GM12878 (cell line): ENCODE measurements at regions not wholly inside any gene's neighbourhood (a gene's known extent, or its start where the extent isn't known, plus 50 kb on each side); places are given as distances from the start of the nearest gene placed in this dataset.

ENCODE experiments used
- ATF7 ChIP-seq: fragments of 450-650 bp; IDR thresholded peaks from 2 replicates; pipeline ENCODE4 v1.6.1; 2016; ENCODE audit warnings: low read depth, mild to moderate bottlenecking
- FOXM1 ChIP-seq: IDR thresholded peaks from 2 replicates; pipeline ENCODE4 v1.6.1; 2012; ENCODE audit warnings: low read depth, mild to moderate bottlenecking, inconsistent platforms, low read length, moderate library complexity
- MXI1 ChIP-seq: fragments of 150-350 bp; IDR thresholded peaks from 2 replicates; pipeline ENCODE4 v1.6.1; 2011; ENCODE audit warnings: low read depth, mild to moderate bottlenecking, inconsistent platforms, low read length, improper control_type of control experiment
- MYB ChIP-seq: fragments of 150-350 bp; IDR thresholded peaks from 2 replicates; pipeline ENCODE4 v1.6.1; 2014; ENCODE audit warnings: mild to moderate bottlenecking, low read depth, low read length, borderline replicate concordance
- POLR2A ChIP-seq: IDR thresholded peaks from 2 replicates; pipeline ENCODE4 v1.6.1; 2011; ENCODE audit warnings: low read depth, mild to moderate bottlenecking, low read length
- USF2 ChIP-seq: IDR thresholded peaks from 2 replicates; pipeline ENCODE4 v1.6.1; 2011; ENCODE audit warnings: low read depth, low read length, improper control_type of control experiment, borderline replicate concordance
- TF ChIP-seq, protein P1 (sequence below), 3 experiments: IDR thresholded peaks in 2 of 3; conservative IDR thresholded peaks in 1 of 3; 2 replicates each; pipeline ENCODE4 v1.5.1; 2011; ENCODE audit warnings: low read depth in 3 of 3, low read length in 3 of 3, mild to moderate bottlenecking in 3 of 3, control low read depth in 2 of 3, moderate library complexity in 2 of 3, inconsistent platforms in 1 of 3, mixed read lengths in 1 of 3; ENCODE audit not compliant: control insufficient read depth in 2 of 3, insufficient read depth in 1 of 3; ENCODE audit errors: extremely low read depth in 1 of 3
- TF ChIP-seq, protein P2 (sequence below): IDR thresholded peaks from 2 replicates; pipeline ENCODE4 v1.6.1; 2011; ENCODE audit warnings: borderline replicate concordance, low read depth, mild to moderate bottlenecking, moderate library complexity, low read length; ENCODE audit not compliant: insufficient read depth, poor library complexity, severe bottlenecking

DNA sequence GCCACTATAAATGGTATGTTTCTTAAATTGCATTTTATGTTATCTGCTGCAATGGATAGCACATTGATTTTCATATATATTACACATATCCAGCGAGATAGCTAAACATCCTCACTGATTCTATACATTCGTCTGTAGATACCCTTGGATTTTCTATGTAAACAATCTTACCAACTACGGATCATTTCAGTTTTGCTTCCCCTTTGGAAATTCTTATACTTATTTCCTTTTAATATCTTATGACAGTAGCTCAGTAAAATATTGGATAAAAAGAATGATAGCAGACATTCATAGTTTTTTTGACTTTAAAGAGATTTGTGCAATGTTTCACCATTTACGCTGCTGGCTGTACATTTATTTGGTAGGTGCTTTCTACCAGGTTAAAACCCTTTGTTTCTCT lies 254.9 kb downstream of the SYK start:
- TF ChIP-seq, protein P1, sequence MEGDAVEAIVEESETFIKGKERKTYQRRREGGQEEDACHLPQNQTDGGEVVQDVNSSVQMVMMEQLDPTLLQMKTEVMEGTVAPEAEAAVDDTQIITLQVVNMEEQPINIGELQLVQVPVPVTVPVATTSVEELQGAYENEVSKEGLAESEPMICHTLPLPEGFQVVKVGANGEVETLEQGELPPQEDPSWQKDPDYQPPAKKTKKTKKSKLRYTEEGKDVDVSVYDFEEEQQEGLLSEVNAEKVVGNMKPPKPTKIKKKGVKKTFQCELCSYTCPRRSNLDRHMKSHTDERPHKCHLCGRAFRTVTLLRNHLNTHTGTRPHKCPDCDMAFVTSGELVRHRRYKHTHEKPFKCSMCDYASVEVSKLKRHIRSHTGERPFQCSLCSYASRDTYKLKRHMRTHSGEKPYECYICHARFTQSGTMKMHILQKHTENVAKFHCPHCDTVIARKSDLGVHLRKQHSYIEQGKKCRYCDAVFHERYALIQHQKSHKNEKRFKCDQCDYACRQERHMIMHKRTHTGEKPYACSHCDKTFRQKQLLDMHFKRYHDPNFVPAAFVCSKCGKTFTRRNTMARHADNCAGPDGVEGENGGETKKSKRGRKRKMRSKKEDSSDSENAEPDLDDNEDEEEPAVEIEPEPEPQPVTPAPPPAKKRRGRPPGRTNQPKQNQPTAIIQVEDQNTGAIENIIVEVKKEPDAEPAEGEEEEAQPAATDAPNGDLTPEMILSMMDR (IDR thresholded peaks at IDR 0.05 in 2 of 3, conservative IDR thresholded peaks at IDR 0.05 in 1 of 3; ENCODE audit: control insufficient read depth in 2 of 3, extremely low read depth in 1 of 3, insufficient read depth in 1 of 3, low read depth in 3 of 3, low read length in 3 of 3), result no peak
- no peak for TF ChIP-seq POLR2A
- no peak for TF ChIP-seq FOXM1
- no peak for TF ChIP-seq USF2
- TF ChIP-seq ATF7, result no peak
- no peak for TF ChIP-seq MYB
- TF ChIP-seq MXI1, result no peak
- TF ChIP-seq, protein P2, sequence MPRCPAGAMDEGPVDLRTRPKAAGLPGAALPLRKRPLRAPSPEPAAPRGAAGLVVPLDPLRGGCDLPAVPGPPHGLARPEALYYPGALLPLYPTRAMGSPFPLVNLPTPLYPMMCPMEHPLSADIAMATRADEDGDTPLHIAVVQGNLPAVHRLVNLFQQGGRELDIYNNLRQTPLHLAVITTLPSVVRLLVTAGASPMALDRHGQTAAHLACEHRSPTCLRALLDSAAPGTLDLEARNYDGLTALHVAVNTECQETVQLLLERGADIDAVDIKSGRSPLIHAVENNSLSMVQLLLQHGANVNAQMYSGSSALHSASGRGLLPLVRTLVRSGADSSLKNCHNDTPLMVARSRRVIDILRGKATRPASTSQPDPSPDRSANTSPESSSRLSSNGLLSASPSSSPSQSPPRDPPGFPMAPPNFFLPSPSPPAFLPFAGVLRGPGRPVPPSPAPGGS, result no peak
